HCT116 (cell line): ENCODE measurements at regions not wholly inside any gene's neighbourhood (a gene's known extent, or its start where the extent isn't known, plus 50 kb on each side); places are given as distances from the start of the nearest gene placed in this dataset.

Experiments
- ATAC-seq: fragments of 200-7000 bp; cut with Tn5 transposase; 2 replicates; pipeline ENCODE4 v1.9.1; 2020; ENCODE audit warnings: mild to moderate bottlenecking, moderate library complexity
- BruUV-seq: library from RNA; stranded (reverse); fragments of 400-500 nt; replicated peaks from 2 replicates; lab custom pipeline; 2021; lab: Mats Ljungman, UMichigan
- CTCF ChIA-PET: fragments of 300-600 bp; sonication (Branson Sonifier 250); formaldehyde crosslinking; loops from one replicate; lab custom pipeline; 2021; ENCODE audit warnings: antibody characterized with exemption; lab: Charles Lee
- POLR2A ChIA-PET: fragments of 300-600, 350-600 bp; sonication (Branson Sonifier 250); formaldehyde crosslinking; loops from one replicate; lab custom pipeline; 2021; ENCODE audit warnings: antibody characterized with exemption; lab: Charles Lee
- RAD21 ChIA-PET, 2 experiments: fragments of 300-600 bp; sonication (Branson Sonifier 250); formaldehyde crosslinking; loops; one replicate each; lab custom pipeline; 2023; ENCODE audit warnings: low total read pairs in 2 of 2; ENCODE audit not compliant: uncharacterized antibody in 2 of 2, unreplicated experiment in 2 of 2, low non-redundant PET in 1 of 2; lab: Charles Lee
- DNase-seq: peaks from one replicate; pipeline ENCODE4 v3.0.0-alpha.2; 2010; ENCODE audit warnings: low read depth, low spot score
- H2AFZ ChIP-seq: fragments of 200-600 bp; shearing (Covaris generic), sonication (generic); 2 replicates; pipeline ENCODE4 v1.6.1; 2017; ENCODE audit warnings: low read depth, mixed run types, mixed read lengths, antibody characterized with exemption, low read length; ENCODE audit not compliant: poor library complexity, severe bottlenecking
- H3K27ac ChIP-seq: 2 replicates; pipeline ENCODE4 v1.5.1; 2012; ENCODE audit warnings: low read depth, low read length
- H3K27me3 ChIP-seq: fragments of 200-600 bp; sonication (generic); 2 replicates; pipeline ENCODE4 v1.6.1; 2016; ENCODE audit warnings: mixed run types, low read length, mixed read lengths; ENCODE audit not compliant: insufficient read depth
- H3K36me3 ChIP-seq, 2 experiments: fragments of 200-500 bp in 1 of 2; fragments of 200-600 bp in 1 of 2; sonication (Bioruptor generic) in 1 of 2; sonication (generic) in 1 of 2; 2 replicates each; pipeline versions ENCODE4 v1.5.1 to v1.6.1; 2014 to 2016; ENCODE audit warnings: low read length in 2 of 2, inconsistent platforms in 1 of 2, mixed read lengths in 1 of 2, mixed run types in 1 of 2; ENCODE audit not compliant: insufficient read depth in 2 of 2, control insufficient read depth in 1 of 2
- H3K4me1 ChIP-seq, 2 experiments: fragments of 200-600 bp in 1 of 2; sonication (generic) in 1 of 2; 2 replicates each; pipeline versions ENCODE4 v1.5.1 to v1.6.1; 2012 to 2017; ENCODE audit warnings: low read length in 2 of 2, inconsistent platforms in 1 of 2, mild to moderate bottlenecking in 1 of 2, mixed read lengths in 1 of 2, mixed run types in 1 of 2, moderate library complexity in 1 of 2; ENCODE audit not compliant: insufficient read depth in 2 of 2, control insufficient read depth in 1 of 2
- H3K4me2 ChIP-seq: fragments of 200-600 bp; sonication (generic); 2 replicates; pipeline ENCODE4 v1.6.1; 2017; ENCODE audit warnings: mixed run types, low read length, mixed read lengths
- H3K4me3 ChIP-seq, 2 experiments: fragments of 200-600 bp in 1 of 2; sonication (generic) in 1 of 2; replicated peaks in 1 of 2; 2 replicates each; pipeline ENCODE4 v1.5.1; 2011 to 2016; ENCODE audit warnings: low read length in 2 of 2, control low read depth in 1 of 2, low read depth in 1 of 2, mild to moderate bottlenecking in 1 of 2, mixed read lengths in 1 of 2, mixed run types in 1 of 2
- H3K79me2 ChIP-seq: fragments of 200-600 bp; sonication (generic); 2 replicates; pipeline ENCODE4 v1.6.1; 2017; ENCODE audit warnings: mild to moderate bottlenecking, mixed run types, low read length, moderate library complexity, mixed read lengths; ENCODE audit not compliant: insufficient read depth
- H3K9ac ChIP-seq: fragments of 200-600 bp; sonication (generic); 2 replicates; pipeline ENCODE4 v1.6.1; 2016; ENCODE audit warnings: low read length, mixed read lengths
- H3K9me2 ChIP-seq: fragments of 200-600 bp; sonication (generic), shearing (Covaris generic); 2 replicates; pipeline ENCODE4 v1.6.1; 2017; ENCODE audit warnings: mixed run types, mild to moderate bottlenecking, moderate library complexity; ENCODE audit not compliant: insufficient read depth
- H3K9me3 ChIP-seq, 2 experiments: fragments of 200-500 bp in 1 of 2; fragments of 200-600 bp in 1 of 2; sonication (Bioruptor generic) in 1 of 2; sonication (generic) in 1 of 2; 2 replicates each; pipeline ENCODE4 v1.6.1; 2014 to 2017; ENCODE audit warnings: low read length in 2 of 2, mixed read lengths in 2 of 2, inconsistent platforms in 1 of 2, low read depth in 1 of 2, mild to moderate bottlenecking in 1 of 2, mixed run types in 1 of 2, moderate library complexity in 1 of 2; ENCODE audit not compliant: control insufficient read depth in 1 of 2, insufficient read depth in 1 of 2
- H4K20me1 ChIP-seq: fragments of 200-600 bp; sonication (generic), shearing (Covaris generic); 2 replicates; pipeline ENCODE4 v1.6.1; 2017; ENCODE audit warnings: mixed run types, mild to moderate bottlenecking, moderate library complexity; ENCODE audit not compliant: insufficient read depth
- ATF3 ChIP-seq: IDR thresholded peaks from 2 replicates; pipeline ENCODE4 v1.6.1; 2012
- CBX3 ChIP-seq: IDR thresholded peaks from 2 replicates; pipeline ENCODE4 v1.6.1; 2012; ENCODE audit warnings: low read depth
- CTCF ChIP-seq, 3 experiments: fragments of 200-600 bp in 1 of 3; sonication (generic) in 1 of 3; IDR thresholded peaks in 2 of 3; conservative IDR thresholded peaks in 1 of 3; 2 replicates each; pipeline ENCODE4 v1.5.1; 2012 to 2017; ENCODE audit warnings: low read depth in 2 of 3, low read length in 2 of 3, antibody characterized with exemption in 1 of 3, borderline replicate concordance in 1 of 3, control low read depth in 1 of 3, mild to moderate bottlenecking in 1 of 3, mixed read lengths in 1 of 3, mixed run types in 1 of 3, moderate library complexity in 1 of 3; ENCODE audit not compliant: insufficient read depth in 1 of 3
- ELF1 ChIP-seq: IDR thresholded peaks from 2 replicates; pipeline ENCODE4 v1.6.1; 2012; ENCODE audit warnings: low read depth, borderline replicate concordance
- FOSL1 ChIP-seq: IDR thresholded peaks from 2 replicates; pipeline ENCODE4 v1.6.1; 2012; ENCODE audit warnings: low read depth
- JUND ChIP-seq: IDR thresholded peaks from 2 replicates; pipeline ENCODE4 v1.6.1; 2012
- MAX ChIP-seq: IDR thresholded peaks from 2 replicates; pipeline ENCODE4 v1.6.1; 2012
- POLR2A ChIP-seq: IDR thresholded peaks from 2 replicates; pipeline ENCODE4 v1.7.0; 2011; ENCODE audit warnings: borderline replicate concordance; ENCODE audit not compliant: insufficient read depth, insufficient read length; ENCODE audit errors: extremely low read depth
- POLR2AphosphoS5 ChIP-seq: IDR thresholded peaks from 2 replicates; pipeline ENCODE4 v1.6.1; 2011; ENCODE audit warnings: mild to moderate bottlenecking, low read depth, low read length, moderate library complexity
- RAD21 ChIP-seq: IDR thresholded peaks from 2 replicates; pipeline ENCODE4 v1.6.1; 2012; ENCODE audit warnings: low read depth, mild to moderate bottlenecking
- SIN3A ChIP-seq: IDR thresholded peaks from 2 replicates; pipeline ENCODE4 v1.6.1; 2012; ENCODE audit warnings: low read depth
- SP1 ChIP-seq: IDR thresholded peaks from 2 replicates; pipeline ENCODE4 v1.6.1; 2012; ENCODE audit warnings: low read depth
- YY1 ChIP-seq: IDR thresholded peaks from 2 replicates; pipeline ENCODE4 v1.6.1; 2011; ENCODE audit warnings: low read length, low read depth, moderate library complexity, mild to moderate bottlenecking; ENCODE audit not compliant: insufficient replicate concordance; ENCODE audit errors: extremely low read depth
- ZBTB33 ChIP-seq: IDR thresholded peaks from 2 replicates; pipeline ENCODE4 v1.6.1; 2011; ENCODE audit warnings: mild to moderate bottlenecking, low read length, moderate library complexity; ENCODE audit not compliant: insufficient replicate concordance; ENCODE audit errors: extremely low read depth
- ZNF274 ChIP-seq: fragments of 200-500 bp; sonication (Bioruptor generic); IDR thresholded peaks from 2 replicates; pipeline ENCODE4 v1.6.1; 2014; ENCODE audit warnings: mild to moderate bottlenecking, low read depth, low read length, inconsistent platforms
- intact Hi-C: fragments of 100-400 bp; cut with micrococcal nuclease; formaldehyde crosslinking; loops from 2 replicates; pipeline ENCODE4 v1.10.0; 2022

GRCh38 chr12:127650626-127651025 is 616.3 kb upstream of the TMEM132C start:
- DNase-seq: no peak
- Histone ChIP-seq H3K4me1 (no peaks in the 10 kb centered on the region), H3K4me3 (no peak overlapping the region)
- no peak for ATAC-seq
- TF ChIP-seq ZNF274 (no peak), ATF3 (no peak), ELF1 (no peak), YY1 (no peak), POLR2AphosphoS5 (no peak), JUND (no peak), MAX (no peak), SP1 (no peak), RAD21 (no peak), POLR2A (no peak), CBX3 (no peak), CTCF (IDR thresholded peaks at IDR 0.05 in 2 of 3, conservative IDR thresholded peaks at IDR 0.05 in 1 of 3; ENCODE audit: borderline replicate concordance in 1 of 3, insufficient read depth in 1 of 3, low read depth in 2 of 3, low read length in 2 of 3) (no peak), ZBTB33 (no peak), FOSL1 (no peak), SIN3A (no peak)
- TF ChIP-seq, all 23 proteins: peak for 0
- no peaks in the 10 kb centered on the region for H3K79me2 ChIP-seq
- H3K27me3 ChIP-seq: no peaks in the 10 kb centered on the region
- no peaks in the 10 kb centered on the region for H3K9me2 ChIP-seq
- RAD21 ChIA-PET: no interaction called here
- CTCF ChIA-PET: no interaction called here
- no peak overlapping the region for H3K4me2 ChIP-seq
- no TSS peak for BruUV-seq
- no peaks in the 10 kb centered on the region for H4K20me1 ChIP-seq
- no peak overlapping the region for H3K9ac ChIP-seq
- intact Hi-C loops: no loop called here
- no peak overlapping the region for H2AFZ ChIP-seq
- no peaks in the 10 kb centered on the region for H3K36me3 ChIP-seq
- no peak overlapping the region for H3K27ac ChIP-seq
- POLR2A ChIA-PET: no interaction called here
- H3K9me3 ChIP-seq: peaks cover 13 to 14% of the 10 kb centered on the region in 2 experiments; a peak in 2 of 4 replicates
